Eye (tissue), 1 donor: ENCODE measurements at regions not wholly inside any gene's neighbourhood (a gene's known extent, or its start where the extent isn't known, plus 50 kb on each side); places are given as distances from the start of the nearest gene placed in this dataset.
A peak's percentile ranks its signal among the peaks of the same experiment; 100 is the strongest.
"Not testable (repeated sequence)": the region's sequence is repeated elsewhere in the genome, so short reads cannot be mapped to it uniquely, and the experiment has no call there.

ENCODE experiments used
- DNase-seq: peaks from one replicate; pipeline ENCODE4 v3.0.0-alpha.2; 2015

DNA sequence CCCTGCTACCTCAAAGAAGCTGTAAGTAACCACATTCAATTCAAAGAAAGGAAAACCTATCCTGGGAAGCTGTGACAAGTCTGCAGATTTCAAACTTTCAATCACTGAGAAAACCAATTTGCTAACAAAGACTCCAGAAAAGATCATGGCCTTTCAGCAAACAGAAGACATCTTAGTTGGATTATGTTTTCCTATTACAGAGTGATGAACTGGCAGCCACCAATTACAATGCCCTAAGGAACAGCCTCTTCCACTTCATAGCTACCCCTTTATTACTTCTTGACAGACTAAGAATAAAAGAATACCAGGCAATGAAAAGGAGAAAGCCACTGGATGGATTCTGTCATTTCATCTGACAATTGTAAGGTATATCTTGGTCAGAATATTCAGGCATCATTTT is 128.2 kb upstream of the RASEF start:
- no peak for DNase-seq

- DNase-seq, result not testable (repeated sequence)
Measured at GRCh38 chr9:83189026-83189425, 126.1 kb upstream of the RASEF start.

DNA sequence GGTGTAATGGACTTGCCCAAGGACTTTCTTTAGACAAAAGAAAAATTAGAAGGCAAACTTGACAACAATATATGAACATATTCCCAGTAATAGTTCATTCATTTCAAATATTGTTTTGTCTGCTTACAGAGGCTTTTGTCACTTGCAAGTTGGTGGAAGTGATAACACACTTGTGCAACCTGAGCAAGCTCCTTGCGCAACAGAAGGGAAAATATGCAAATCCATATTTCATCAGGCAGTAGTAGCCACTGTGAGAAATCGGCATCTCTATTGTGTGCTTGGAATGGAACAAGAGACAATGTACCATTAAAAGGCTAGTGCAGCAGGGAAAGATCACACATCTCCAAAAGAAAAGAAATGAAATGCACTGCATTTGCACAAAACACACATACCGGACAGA is 125.3 kb upstream of the RASEF start:
- DNase-seq, result no peak

GRCh38 chr9:83186155-83186737 is 123.3 kb upstream of the RASEF start:
- no peak for DNase-seq

DNA sequence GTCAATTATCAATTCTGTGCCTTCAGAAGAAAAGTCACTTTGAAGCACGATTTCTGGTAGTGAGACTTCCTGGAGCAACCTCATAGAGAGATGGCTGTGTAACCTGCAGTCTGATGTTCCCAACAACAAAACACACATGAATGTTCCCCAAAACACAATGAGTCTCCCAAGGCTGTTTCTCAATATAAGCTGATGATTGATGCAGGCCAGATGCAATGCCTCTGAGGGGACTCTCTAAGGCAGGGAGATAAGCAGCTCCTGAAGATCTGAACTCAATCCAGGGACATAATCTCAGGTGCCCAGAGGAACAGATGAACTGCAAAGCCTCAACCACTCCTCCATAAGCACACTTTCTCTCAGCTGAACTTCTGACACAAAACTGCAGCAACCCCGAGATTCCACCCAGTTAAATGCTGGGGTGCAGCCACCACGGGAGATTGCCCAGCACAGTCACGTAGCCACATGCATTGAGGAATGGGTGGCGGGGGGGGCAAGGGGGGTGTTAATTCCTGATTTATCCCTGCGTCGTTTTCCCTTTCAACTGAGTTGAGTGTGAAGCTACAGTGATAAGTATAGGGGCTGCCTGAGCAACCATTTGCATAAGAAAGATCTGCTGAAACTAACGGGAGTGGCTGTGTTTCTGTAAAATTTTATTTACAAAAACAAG is 122.7 kb upstream of the RASEF start:
- no peak for DNase-seq

- DNase-seq, result no peak
Measured at GRCh38 chr9:83183621-83184020, 120.7 kb upstream of the RASEF start.

- DNase-seq, result no peak
Measured at GRCh38 chr9:83182071-83182470, 119.1 kb upstream of the RASEF start.

GRCh38 chr9:83178717-83179116 is 115.8 kb upstream of the RASEF start:
- no peak for DNase-seq

- DNase-seq, result no peak
Measured at GRCh38 chr9:83177747-83178146, 114.8 kb upstream of the RASEF start.

GRCh38 chr9:83167126-83167525 is 104.2 kb upstream of the RASEF start:
- DNase-seq, result no peak

GRCh38 chr9:83166372-83166771 is 103.4 kb upstream of the RASEF start:
- no peak for DNase-seq

GRCh38 chr9:83155733-83156132 is 92.8 kb upstream of the RASEF start:
- no peak for DNase-seq

GRCh38 chr9:83154821-83155220 is 91.9 kb upstream of the RASEF start:
- DNase-seq, result no peak

- no peak for DNase-seq
Measured at GRCh38 chr9:83154087-83154736, 91.3 kb upstream of the RASEF start.

DNA sequence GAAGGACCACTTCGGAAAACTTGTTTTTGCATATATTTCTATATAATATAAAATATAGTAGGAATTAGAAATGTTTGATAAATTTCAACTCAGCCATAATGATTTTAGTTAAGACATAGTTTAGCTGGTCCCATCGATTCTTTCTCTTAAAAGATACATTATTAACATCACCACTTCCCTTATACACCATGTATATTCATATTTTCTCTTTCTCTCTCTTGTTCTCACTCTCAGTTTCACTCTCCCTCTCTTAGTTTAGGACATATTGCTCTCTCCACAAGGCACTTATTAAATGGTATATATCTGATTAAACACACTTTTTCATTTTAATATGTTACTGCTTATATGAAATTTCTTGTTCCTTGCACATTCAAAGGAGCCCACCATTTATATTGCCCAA is 90.1 kb upstream of the RASEF start:
- no peak for DNase-seq

DNA sequence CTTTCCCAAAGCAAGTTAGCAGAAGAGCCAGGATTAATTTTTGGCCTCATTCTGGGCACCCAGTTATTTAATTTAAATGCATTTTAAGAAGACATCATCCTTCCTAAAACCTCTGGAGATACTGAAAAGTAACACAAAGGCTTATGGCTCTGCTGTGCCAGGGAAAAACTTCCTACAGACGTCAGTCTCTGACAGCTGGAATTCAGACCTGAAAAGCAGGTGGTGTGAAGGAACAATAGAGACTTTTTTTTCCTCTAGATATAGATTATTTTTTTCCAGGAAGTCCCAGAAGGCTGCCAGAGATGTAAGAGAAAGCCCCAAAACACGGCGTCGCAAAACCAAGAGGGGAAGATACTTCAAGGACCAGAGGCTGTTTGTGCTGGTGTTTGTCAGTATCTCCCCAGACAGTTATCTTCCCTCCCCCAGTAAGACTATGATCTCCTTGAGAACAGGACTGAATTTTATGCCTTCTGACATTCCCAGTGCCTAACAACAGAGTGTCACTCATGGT is 88.7 kb upstream of the RASEF start:
- no peak for DNase-seq

DNA sequence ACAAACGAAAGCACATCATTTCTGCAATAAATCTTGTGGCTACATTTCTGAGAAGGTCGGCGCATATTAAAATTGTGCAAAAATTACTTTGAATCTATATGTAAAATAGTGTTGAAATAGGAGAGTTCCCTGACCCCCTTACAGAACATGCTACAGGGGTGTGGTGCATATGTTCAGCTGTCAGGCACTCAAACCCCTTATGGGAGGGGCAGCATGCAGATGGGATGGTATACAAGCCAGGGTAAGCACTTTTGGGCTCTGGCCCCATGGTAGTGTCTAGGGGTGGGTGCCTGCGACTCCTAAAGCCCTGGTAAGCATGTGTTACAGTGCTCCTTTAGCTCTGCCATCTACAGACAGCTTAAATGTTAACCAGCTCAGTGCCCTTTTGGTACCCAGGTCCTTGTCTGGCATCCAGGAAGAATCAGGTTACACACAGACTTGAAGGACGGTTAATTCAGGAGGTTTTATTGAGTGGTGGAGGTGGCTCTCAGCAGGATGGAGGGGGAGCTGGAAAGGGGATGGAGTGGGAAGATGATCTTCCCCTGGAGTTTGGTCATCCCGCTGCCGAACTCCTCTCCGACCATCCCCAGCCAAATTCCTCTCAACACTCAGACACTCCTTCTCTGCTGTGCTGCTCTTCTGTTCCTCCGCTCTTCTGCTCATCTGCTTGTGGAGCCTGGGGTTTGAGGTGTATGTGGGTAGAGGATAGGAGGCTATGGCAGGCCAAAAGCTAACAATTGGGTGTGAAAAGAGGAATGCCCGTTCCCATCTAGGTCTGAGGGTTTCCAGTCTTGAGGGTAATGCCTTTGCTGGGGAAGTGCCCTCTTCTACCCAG is 84.6 kb upstream of the RASEF start:
- no peak for DNase-seq

- no peak for DNase-seq
Measured at GRCh38 chr9:83146325-83146724, 83.4 kb upstream of the RASEF start.

GRCh38 chr9:83144492-83144891 is 81.5 kb upstream of the RASEF start:
- DNase-seq, result no peak

DNA sequence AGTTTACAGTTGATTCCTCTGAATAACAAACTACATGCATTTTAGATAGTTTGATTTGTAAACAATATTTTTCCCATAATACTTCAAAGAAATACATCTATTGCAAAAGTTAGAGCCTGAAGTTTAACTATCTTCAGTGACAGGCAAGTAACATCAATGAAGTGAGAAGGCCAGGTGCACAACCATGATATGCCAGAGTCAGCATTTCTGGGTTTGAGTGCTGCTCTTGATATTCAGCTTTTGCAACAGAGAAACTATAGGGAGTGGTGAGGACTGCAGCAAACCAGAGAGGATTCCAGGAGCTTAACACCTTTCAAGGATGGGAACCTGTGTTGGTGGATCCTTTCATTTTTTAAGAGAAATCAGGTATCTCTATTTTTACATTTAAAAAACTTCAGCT is 79.4 kb upstream of the RASEF start:
- DNase-seq, result no peak

DNA sequence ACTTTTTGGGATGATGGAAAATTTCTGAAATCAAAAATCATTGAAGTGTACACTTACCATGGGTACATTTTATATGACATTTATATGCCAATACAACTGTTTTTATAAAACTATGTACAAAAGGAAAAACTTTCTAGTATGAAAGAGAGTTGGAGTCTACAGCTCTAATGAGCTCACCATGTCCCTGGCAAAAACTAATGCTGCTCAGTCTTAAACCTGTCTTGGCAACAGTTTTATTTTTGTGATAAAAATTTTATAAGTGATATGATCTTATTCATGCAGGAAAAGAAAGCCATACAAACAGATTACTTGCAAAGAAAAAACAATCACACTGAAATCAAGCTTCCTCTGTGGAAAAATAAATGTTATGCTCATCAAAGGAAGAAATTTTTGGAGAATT is 78.9 kb upstream of the RASEF start:
- no peak for DNase-seq

DNA sequence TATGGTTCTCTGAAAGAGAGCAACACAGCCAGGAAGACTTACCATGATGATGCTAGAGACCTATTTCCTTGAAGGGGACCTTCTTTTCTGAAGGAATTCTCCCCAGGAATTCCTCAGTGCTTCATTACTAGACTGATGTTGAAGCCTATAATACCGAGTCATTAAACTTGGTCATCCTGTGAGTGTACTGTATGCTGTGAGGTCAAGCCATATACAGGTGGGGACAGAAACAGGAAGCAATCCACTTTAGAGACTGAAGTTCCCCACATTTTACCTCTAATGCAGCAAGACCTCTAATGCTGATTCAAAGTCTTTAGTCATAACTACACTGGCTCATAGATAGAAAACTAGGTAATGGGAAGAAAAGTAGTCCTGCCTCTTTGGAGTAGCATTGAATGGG is 77.1 kb upstream of the RASEF start:
- no peak for DNase-seq

DNA sequence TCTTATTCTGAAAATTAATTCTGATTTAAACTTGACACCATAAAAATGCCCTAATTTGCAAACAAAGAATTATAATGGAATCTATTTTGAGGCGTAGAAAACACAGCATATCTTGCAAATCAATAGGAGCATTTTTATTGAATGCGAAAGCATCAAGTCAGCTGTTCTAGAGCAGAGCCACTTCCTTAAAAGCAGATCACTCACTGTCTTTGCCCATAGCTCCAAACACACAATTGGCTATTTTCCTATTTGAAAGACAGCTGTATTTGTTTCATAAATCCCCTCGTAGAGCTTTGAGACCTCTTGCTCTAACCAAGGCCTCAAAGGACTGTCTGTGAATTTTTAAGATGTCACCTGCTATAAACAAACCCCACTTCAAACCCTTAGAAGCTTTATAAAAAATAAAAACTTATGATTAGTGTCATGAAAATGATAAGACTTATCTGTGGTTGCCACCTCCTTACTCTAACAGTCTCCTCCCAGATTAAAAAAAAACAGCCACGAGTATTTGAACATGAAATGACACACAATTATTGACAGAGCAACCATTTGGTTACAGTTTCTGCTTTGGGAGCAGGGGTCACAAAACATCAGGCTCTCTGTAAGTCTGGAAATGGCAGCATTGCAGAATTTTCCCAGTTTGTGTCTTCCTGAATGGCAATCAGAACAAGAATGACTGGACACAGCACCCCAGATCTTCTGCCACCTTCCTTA is 75.6 kb upstream of the RASEF start:
- DNase-seq, result peak; percentile 8
